K562 (cell line): ENCODE measurements at regions not wholly inside any gene's neighbourhood (a gene's known extent, or its start where the extent isn't known, plus 50 kb on each side); places are given as distances from the start of the nearest gene placed in this dataset.

Source experiments
- BCL6 ChIP-seq: fragments of 250-450 bp; sonication (Bioruptor Pico); IDR thresholded peaks from 2 replicates; pipeline ENCODE4 v1.4.0; 2020
- CBFB ChIP-seq: sonication (generic); formaldehyde crosslinking; IDR thresholded peaks from 2 replicates; pipeline ENCODE4 v1.4.0; 2020; ENCODE audit warnings: mild to moderate bottlenecking, missing genetic modification reagents
- CBX2 ChIP-seq: fragments of 200-600 bp; sonication (generic); IDR thresholded peaks from one replicate; pipeline ENCODE4 v1.6.1; 2012; ENCODE audit warnings: mild to moderate bottlenecking, low read length, inconsistent platforms; ENCODE audit not compliant: insufficient read depth, poor library complexity, severe bottlenecking
- CTCF ChIP-seq, 3 experiments: IDR thresholded peaks in 2 of 3; conservative IDR thresholded peaks in 1 of 3; 2 replicates each; pipeline ENCODE4 v1.5.1; 2011 to 2012; ENCODE audit warnings: low read length in 3 of 3, mild to moderate bottlenecking in 3 of 3, control low read depth in 2 of 3, improper control_type of control experiment in 1 of 3, inconsistent platforms in 1 of 3, low read depth in 1 of 3, mixed read lengths in 1 of 3, moderate library complexity in 1 of 3; ENCODE audit not compliant: insufficient read depth in 2 of 3
- ELF4 ChIP-seq: fragments of 450-650 bp; formaldehyde crosslinking; IDR thresholded peaks from 2 replicates; pipeline ENCODE4 v1.4.0; 2022; ENCODE audit warnings: missing genetic modification characterization
- GTF2A2 ChIP-seq: IDR thresholded peaks from 2 replicates; pipeline ENCODE4 v1.6.1; 2016; ENCODE audit warnings: mild to moderate bottlenecking, missing genetic modification characterization, missing compliant biosample characterization
- PHF21A ChIP-seq: fragments of 450-650 bp; IDR thresholded peaks from 2 replicates; pipeline ENCODE4 v1.6.1; 2017; ENCODE audit warnings: low read depth, borderline replicate concordance
- POLR2A ChIP-seq: fragments of 450-650 bp; conservative IDR thresholded peaks from 2 replicates; pipeline ENCODE4 v1.6.1; 2016
- POLR3A ChIP-seq: IDR thresholded peaks from 2 replicates; pipeline ENCODE4 v1.6.1; 2011; ENCODE audit warnings: borderline replicate concordance, mild to moderate bottlenecking, moderate library complexity; ENCODE audit not compliant: insufficient read length, insufficient read depth; ENCODE audit errors: extremely low read depth
- SMARCA4 ChIP-seq: fragments of 450-650 bp; IDR thresholded peaks from 2 replicates; pipeline ENCODE4 v1.6.1; 2016
- SMARCE1 ChIP-seq: fragments of 450-650 bp; IDR thresholded peaks from 2 replicates; pipeline ENCODE4 v1.7.1; 2016; ENCODE audit warnings: mild to moderate bottlenecking
- SP1 ChIP-seq: sonication (generic); formaldehyde crosslinking; IDR thresholded peaks from 2 replicates; pipeline ENCODE4 v1.8.1; 2022; ENCODE audit warnings: mild to moderate bottlenecking, missing genetic modification reagents
- TAF1 ChIP-seq: IDR thresholded peaks from 2 replicates; pipeline ENCODE4 v1.6.1; 2011; ENCODE audit warnings: mild to moderate bottlenecking, low read length, moderate library complexity; ENCODE audit not compliant: insufficient read depth, control insufficient read depth, severe bottlenecking; ENCODE audit errors: extremely low read depth
- U2AF1 ChIP-seq: fragments of 200-400 bp; formaldehyde crosslinking; optimal IDR thresholded peaks from 2 replicates; pipeline ENCODE3; 2017; ENCODE audit warnings: mild to moderate bottlenecking, low read depth, low read length, moderate library complexity

GRCh38 chr3:59558906-59559720, 509.3 kb upstream of the CFAP20DC start:
- TF ChIP-seq CBX2 (no peak), SMARCA4 (no peak), POLR2A (no peak), PHF21A (no peak), BCL6 (CRISPR knock-in tag) (no peak), CTCF (IDR thresholded peaks at IDR 0.05 in 2 of 3, conservative IDR thresholded peaks at IDR 0.05 in 1 of 3; ENCODE audit: insufficient read depth in 2 of 3, low read depth in 1 of 3, low read length in 3 of 3) (no peak), POLR3A (no peak), GTF2A2 (tag) (no peak), U2AF1 (no peak), TAF1 (no peak), ELF4 (no peak), SP1 (CRISPR knock-in tag) (no peak), CBFB (CRISPR knock-in tag) (no peak), SMARCE1 (no peak)
